Superior temporal gyrus (tissue), 1 donor: ENCODE measurements at regions not wholly inside any gene's neighbourhood (a gene's known extent, or its start where the extent isn't known, plus 50 kb on each side); places are given as distances from the start of the nearest gene placed in this dataset.

Experiments
- DNase-seq: peaks from one replicate; pipeline ENCODE4 v3.0.0-alpha.2; 2016; ENCODE audit errors: extremely low spot score

DNA sequence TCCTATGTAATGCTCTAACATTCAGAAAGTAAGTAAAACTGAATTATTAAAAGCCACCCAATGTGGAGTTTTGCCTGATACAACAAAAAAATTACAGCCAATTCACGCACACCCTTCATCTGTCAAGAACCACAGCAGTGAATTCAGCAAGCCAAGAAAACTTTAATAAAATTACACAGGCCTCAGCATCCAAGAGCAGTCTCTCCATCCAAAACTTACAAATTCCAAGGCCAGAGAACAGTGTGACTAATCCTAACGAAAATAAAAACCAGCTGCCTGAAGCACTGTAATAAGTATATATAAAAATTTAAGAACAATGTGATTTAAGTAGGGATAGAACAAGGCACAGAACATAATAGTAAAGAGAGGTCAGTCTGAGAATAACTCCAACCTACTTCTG is 54.2 kb downstream of the SIX6 start:
- DNase-seq, result no peak

DNA sequence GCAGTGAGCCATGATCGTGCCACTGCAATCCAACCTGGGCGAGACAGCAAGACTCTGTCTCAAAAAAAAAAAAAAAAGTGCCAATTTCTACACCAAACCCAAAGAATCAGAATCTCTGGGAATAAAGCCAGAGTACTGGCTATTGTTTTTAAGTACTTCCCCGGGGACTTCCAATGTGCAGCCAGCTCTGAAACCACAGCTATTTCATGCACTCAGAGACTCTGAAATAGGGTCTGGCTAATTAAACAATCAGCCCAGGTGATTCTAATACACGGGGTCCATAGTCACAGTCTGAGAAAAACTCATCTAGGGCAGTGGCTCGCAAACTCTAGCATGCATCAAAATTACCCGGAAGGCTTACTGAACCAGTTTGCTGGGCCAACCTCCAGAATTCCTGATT is 56.3 kb downstream of the SIX6 start:
- DNase-seq, result no peak

- no peak for DNase-seq
Measured at GRCh38 chr14:60566101-60566500, 57.2 kb downstream of the SIX6 start.

GRCh38 chr14:60573943-60574495 is 65.1 kb downstream of the SIX6 start:
- peak; percentile 22 for DNase-seq

GRCh38 chr14:60575008-60575407 is 66.1 kb downstream of the SIX6 start:
- no peak for DNase-seq

- no peak for DNase-seq
Measured at GRCh38 chr14:60585676-60586075, 63.6 kb downstream of the SIX1 start.

- DNase-seq, result no peak
Measured at GRCh38 chr14:60589442-60589841, 59.8 kb downstream of the SIX1 start.

DNA sequence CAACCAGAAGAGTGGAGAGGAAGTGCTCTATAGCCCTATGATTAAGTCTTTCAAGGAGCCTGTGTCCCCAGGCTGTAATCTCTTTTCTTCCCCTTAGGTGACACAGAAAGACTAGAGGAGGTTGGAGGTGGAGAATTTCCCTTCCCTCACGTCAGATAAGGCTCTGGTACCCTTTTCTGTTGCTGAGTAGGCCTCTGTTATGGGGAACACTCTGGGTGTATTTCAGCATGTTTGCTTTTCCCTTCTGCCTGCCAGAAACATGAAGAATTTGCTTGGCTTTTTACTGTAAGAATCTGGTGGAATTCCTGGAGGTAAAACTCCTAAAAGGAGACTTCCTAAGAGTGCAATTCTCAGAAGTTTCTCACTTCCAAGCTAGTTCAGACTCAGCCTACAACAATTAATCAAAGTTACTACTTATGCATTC is 58.3 kb downstream of the SIX1 start:
- DNase-seq, result no peak
